ENCODE measurements at regions not wholly inside any gene's neighbourhood (a gene's known extent, or its start where the extent isn't known, plus 50 kb on each side); places are given as distances from the start of the nearest gene placed in this dataset.
"Not testable (repeated sequence)": the region's sequence is repeated elsewhere in the genome, so short reads cannot be mapped to it uniquely, and the experiment has no call there.

GRCh38 chr7:84941936-84942335 lies 244.9 kb downstream of the SEMA3D start:
- 97 to 98% methylated on average over 4 of the region's 4 CpGs for WGBS, 2 experiments
- Histone ChIP-seq H3K27ac (ENCODE audit: insufficient read depth, low read depth, low read length, poor library complexity, severe bottlenecking) (no peak overlapping the region), H3K4me1 (ENCODE audit: control insufficient read depth, insufficient read depth, low read length) (no peaks in the 10 kb centered on the region), H3K9me3 (ENCODE audit: control insufficient read depth, low read length) (no peaks in the 10 kb centered on the region), H3K27me3 (ENCODE audit: control insufficient read depth, insufficient read depth, low read length, poor library complexity, severe bottlenecking) (no peaks in the 10 kb centered on the region), H3K36me3 (ENCODE audit: control insufficient read depth, insufficient read depth, low read length) (no peaks in the 10 kb centered on the region), H3K4me3 (ENCODE audit: insufficient read depth, low read depth, low read length) (no peak overlapping the region)

GRCh38 chr7:84941291-84941690 lies 245.6 kb downstream of the SEMA3D start:
- Histone ChIP-seq H3K9me3 (ENCODE audit: control insufficient read depth, low read length) (no peaks in the 10 kb centered on the region), H3K27me3 (ENCODE audit: control insufficient read depth, insufficient read depth, low read length, poor library complexity, severe bottlenecking) (no peaks in the 10 kb centered on the region), H3K36me3 (ENCODE audit: control insufficient read depth, insufficient read depth, low read length) (no peaks in the 10 kb centered on the region), H3K4me3 (ENCODE audit: insufficient read depth, low read depth, low read length) (no peak overlapping the region), H3K27ac (ENCODE audit: insufficient read depth, low read depth, low read length, poor library complexity, severe bottlenecking) (no peak overlapping the region), H3K4me1 (ENCODE audit: control insufficient read depth, insufficient read depth, low read length) (no peaks in the 10 kb centered on the region)
- 83 to 90% methylated on average over 1 of the region's 1 CpG for WGBS, 2 experiments

GRCh38 chr7:84939888-84940287 lies 247.0 kb downstream of the SEMA3D start:
- WGBS, 2 experiments = 94% methylated on average over 32 of the region's 32 CpGs
- Histone ChIP-seq H3K36me3 (ENCODE audit: control insufficient read depth, insufficient read depth, low read length) (no peaks in the 10 kb centered on the region), H3K27ac (ENCODE audit: insufficient read depth, low read depth, low read length, poor library complexity, severe bottlenecking) (no peak overlapping the region), H3K4me1 (ENCODE audit: control insufficient read depth, insufficient read depth, low read length) (no peaks in the 10 kb centered on the region), H3K9me3 (ENCODE audit: control insufficient read depth, low read length) (no peaks in the 10 kb centered on the region), H3K4me3 (ENCODE audit: insufficient read depth, low read depth, low read length) (no peak overlapping the region), H3K27me3 (ENCODE audit: control insufficient read depth, insufficient read depth, low read length, poor library complexity, severe bottlenecking) (no peaks in the 10 kb centered on the region)

GRCh38 chr7:84939442-84939841 lies 247.4 kb downstream of the SEMA3D start:
- Histone ChIP-seq H3K4me1 (ENCODE audit: control insufficient read depth, insufficient read depth, low read length) (no peaks in the 10 kb centered on the region), H3K9me3 (ENCODE audit: control insufficient read depth, low read length) (no peaks in the 10 kb centered on the region), H3K36me3 (ENCODE audit: control insufficient read depth, insufficient read depth, low read length) (no peaks in the 10 kb centered on the region), H3K27me3 (ENCODE audit: control insufficient read depth, insufficient read depth, low read length, poor library complexity, severe bottlenecking) (no peaks in the 10 kb centered on the region), H3K27ac (ENCODE audit: insufficient read depth, low read depth, low read length, poor library complexity, severe bottlenecking) (no peak overlapping the region), H3K4me3 (ENCODE audit: insufficient read depth, low read depth, low read length) (no peak overlapping the region)
- WGBS, 2 experiments = 95 to 96% methylated on average over 7 of the region's 7 CpGs

GRCh38 chr7:84924353-84924752 lies 262.5 kb downstream of the SEMA3D start:
- Histone ChIP-seq H3K27ac (ENCODE audit: insufficient read depth, low read depth, low read length, poor library complexity, severe bottlenecking) (no peak overlapping the region), H3K36me3 (ENCODE audit: control insufficient read depth, insufficient read depth, low read length) (no peaks in the 10 kb centered on the region), H3K4me1 (ENCODE audit: control insufficient read depth, insufficient read depth, low read length) (no peaks in the 10 kb centered on the region), H3K4me3 (ENCODE audit: insufficient read depth, low read depth, low read length) (no peak overlapping the region), H3K27me3 (ENCODE audit: control insufficient read depth, insufficient read depth, low read length, poor library complexity, severe bottlenecking) (no peaks in the 10 kb centered on the region), H3K9me3 (ENCODE audit: control insufficient read depth, low read length) (no peaks in the 10 kb centered on the region)
- WGBS, 2 experiments = 94 to 99% methylated on average over 3 of the region's 3 CpGs

GRCh38 chr7:84923348-84923747 lies 263.5 kb downstream of the SEMA3D start:
- H3K27ac ChIP-seq (ENCODE audit: insufficient read depth, low read depth, low read length, poor library complexity, severe bottlenecking) = no peak overlapping the region
- WGBS, 2 experiments = no CpG with 5 or more reads among the region's 1 CpG
- no peaks in the 10 kb centered on the region for H3K27me3 ChIP-seq (ENCODE audit: control insufficient read depth, insufficient read depth, low read length, poor library complexity, severe bottlenecking)
- H3K36me3 ChIP-seq (ENCODE audit: control insufficient read depth, insufficient read depth, low read length) = no peaks in the 10 kb centered on the region
- H3K4me3 ChIP-seq (ENCODE audit: insufficient read depth, low read depth, low read length) = no peak overlapping the region
- no peaks in the 10 kb centered on the region for H3K9me3 ChIP-seq (ENCODE audit: control insufficient read depth, low read length)
- H3K4me1 ChIP-seq (ENCODE audit: control insufficient read depth, insufficient read depth, low read length) = no peaks in the 10 kb centered on the region

GRCh38 chr7:84921154-84921553 lies 265.7 kb downstream of the SEMA3D start:
- Histone ChIP-seq H3K27me3 (ENCODE audit: control insufficient read depth, insufficient read depth, low read length, poor library complexity, severe bottlenecking) (no peaks in the 10 kb centered on the region), H3K9me3 (ENCODE audit: control insufficient read depth, low read length) (no peaks in the 10 kb centered on the region), H3K36me3 (ENCODE audit: control insufficient read depth, insufficient read depth, low read length) (no peaks in the 10 kb centered on the region), H3K4me3 (ENCODE audit: insufficient read depth, low read depth, low read length) (no peak overlapping the region), H3K4me1 (ENCODE audit: control insufficient read depth, insufficient read depth, low read length) (no peaks in the 10 kb centered on the region), H3K27ac (ENCODE audit: insufficient read depth, low read depth, low read length, poor library complexity, severe bottlenecking) (no peak overlapping the region)
- WGBS, 2 experiments = 95 to 100% methylated on average over 1 of the region's 2 CpGs

- not testable (repeated sequence) for H3K27me3 ChIP-seq (ENCODE audit: control insufficient read depth, insufficient read depth, low read length, poor library complexity, severe bottlenecking); H3K27ac ChIP-seq (ENCODE audit: insufficient read depth, low read depth, low read length, poor library complexity, severe bottlenecking); H3K36me3 ChIP-seq (ENCODE audit: control insufficient read depth, insufficient read depth, low read length); H3K4me1 ChIP-seq (ENCODE audit: control insufficient read depth, insufficient read depth, low read length); H3K4me3 ChIP-seq (ENCODE audit: insufficient read depth, low read depth, low read length); H3K9me3 ChIP-seq (ENCODE audit: control insufficient read depth, low read length)
- WGBS, 2 experiments = 88 to 92% methylated on average over 8 of the region's 8 CpGs
Observed at GRCh38 chr7:84916973-84917372, 269.9 kb downstream of the SEMA3D start.

- no peak overlapping the region for H3K4me3 ChIP-seq (ENCODE audit: insufficient read depth, low read depth, low read length)
- H3K4me1 ChIP-seq (ENCODE audit: control insufficient read depth, insufficient read depth, low read length) = no peaks in the 10 kb centered on the region
- no peak overlapping the region for H3K27ac ChIP-seq (ENCODE audit: insufficient read depth, low read depth, low read length, poor library complexity, severe bottlenecking)
- WGBS, 2 experiments = 95 to 97% methylated on average over 3 of the region's 3 CpGs
- H3K36me3 ChIP-seq (ENCODE audit: control insufficient read depth, insufficient read depth, low read length) = no peaks in the 10 kb centered on the region
- no peaks in the 10 kb centered on the region for H3K9me3 ChIP-seq (ENCODE audit: control insufficient read depth, low read length)
- no peaks in the 10 kb centered on the region for H3K27me3 ChIP-seq (ENCODE audit: control insufficient read depth, insufficient read depth, low read length, poor library complexity, severe bottlenecking)
Observed at GRCh38 chr7:84916161-84916560, 270.7 kb downstream of the SEMA3D start.

GRCh38 chr7:84914598-84914997 lies 272.3 kb downstream of the SEMA3D start:
- Histone ChIP-seq H3K27ac (ENCODE audit: insufficient read depth, low read depth, low read length, poor library complexity, severe bottlenecking) (no peak overlapping the region), H3K4me1 (ENCODE audit: control insufficient read depth, insufficient read depth, low read length) (no peaks in the 10 kb centered on the region), H3K4me3 (ENCODE audit: insufficient read depth, low read depth, low read length) (no peak overlapping the region), H3K36me3 (ENCODE audit: control insufficient read depth, insufficient read depth, low read length) (no peaks in the 10 kb centered on the region), H3K27me3 (ENCODE audit: control insufficient read depth, insufficient read depth, low read length, poor library complexity, severe bottlenecking) (no peaks in the 10 kb centered on the region), H3K9me3 (ENCODE audit: control insufficient read depth, low read length) (no peaks in the 10 kb centered on the region)
- WGBS, 2 experiments = 72 to 80% methylated on average over 1 of the region's 1 CpG

- Histone ChIP-seq H3K4me3 (ENCODE audit: insufficient read depth, low read depth, low read length) (no peak overlapping the region), H3K27me3 (ENCODE audit: control insufficient read depth, insufficient read depth, low read length, poor library complexity, severe bottlenecking) (no peaks in the 10 kb centered on the region), H3K36me3 (ENCODE audit: control insufficient read depth, insufficient read depth, low read length) (no peaks in the 10 kb centered on the region), H3K27ac (ENCODE audit: insufficient read depth, low read depth, low read length, poor library complexity, severe bottlenecking) (no peak overlapping the region), H3K4me1 (ENCODE audit: control insufficient read depth, insufficient read depth, low read length) (no peaks in the 10 kb centered on the region), H3K9me3 (ENCODE audit: control insufficient read depth, low read length) (no peaks in the 10 kb centered on the region)
Observed at GRCh38 chr7:84913731-84914130, 273.1 kb downstream of the SEMA3D start.
